Small intestine (tissue), 7 donors: ENCODE measurements at regions not wholly inside any gene's neighbourhood (a gene's known extent, or its start where the extent isn't known, plus 50 kb on each side); places are given as distances from the start of the nearest gene placed in this dataset.
A peak's percentile ranks its signal among the peaks of the same experiment; 100 is the strongest.

Experiments
- DNase-seq, 2 donors: peaks; one replicate each; pipeline versions ENCODE4 v3.0.0 to v3.0.0-alpha.2; 2013
- FAIRE-seq: peaks from 2 replicates; lab custom pipeline; 2012; peaks lifted over from hg19 to GRCh38; lab: Jason Lieb, UNC
- H3K27ac ChIP-seq, 3 donors: one replicate each; pipeline ENCODE4 v1.5.1; 2013; ENCODE audit warnings: low read length in 2 of 3, mild to moderate bottlenecking in 2 of 3, control low read depth in 1 of 3, inconsistent platforms in 1 of 3, low read depth in 1 of 3, moderate library complexity in 1 of 3
- H3K27me3 ChIP-seq, 3 donors: one replicate each; pipeline ENCODE4 v1.6.1; 2013; ENCODE audit warnings: low read length in 3 of 3, inconsistent platforms in 1 of 3; ENCODE audit not compliant: control insufficient read depth in 3 of 3, insufficient read depth in 3 of 3
- H3K36me3 ChIP-seq, 3 donors: one replicate each; pipeline ENCODE4 v1.6.1; 2013; ENCODE audit warnings: low read length in 3 of 3, inconsistent platforms in 1 of 3, low read depth in 1 of 3, mild to moderate bottlenecking in 1 of 3, moderate library complexity in 1 of 3; ENCODE audit not compliant: control insufficient read depth in 3 of 3, insufficient read depth in 2 of 3
- H3K4me1 ChIP-seq, 3 donors: one replicate each; pipeline ENCODE4 v1.6.1; 2013; ENCODE audit warnings: low read length in 2 of 3, inconsistent platforms in 1 of 3, low read depth in 1 of 3, mild to moderate bottlenecking in 1 of 3, moderate library complexity in 1 of 3; ENCODE audit not compliant: control insufficient read depth in 3 of 3, insufficient read depth in 2 of 3
- H3K4me3 ChIP-seq, 3 donors: one replicate each; pipeline ENCODE4 v1.5.1; 2013; ENCODE audit warnings: low read length in 3 of 3, control low read depth in 1 of 3, inconsistent platforms in 1 of 3, low read depth in 1 of 3, mild to moderate bottlenecking in 1 of 3, moderate library complexity in 1 of 3
- H3K9me3 ChIP-seq, 2 donors: one replicate each; pipeline ENCODE4 v1.6.1; 2013; ENCODE audit warnings: low read depth in 1 of 2, low read length in 1 of 2; ENCODE audit not compliant: control insufficient read depth in 2 of 2, insufficient read depth in 1 of 2
- WGBS, 3 donors: extraction: QIAGEN DNeasy Blood & Tissue Kit; methylation state at CpG; one replicate each; pipeline ENCODE4 v1.1.7; 2013; 5-methylcytosine and 5-hydroxymethylcytosine counted together
- donor health status: healthy with polysubstance abuse.
- donor health status: control.
- donor health status: control.
- donor health status: Bipolar disorder and iron deficiency.
- donor health status: healthy.

DNA sequence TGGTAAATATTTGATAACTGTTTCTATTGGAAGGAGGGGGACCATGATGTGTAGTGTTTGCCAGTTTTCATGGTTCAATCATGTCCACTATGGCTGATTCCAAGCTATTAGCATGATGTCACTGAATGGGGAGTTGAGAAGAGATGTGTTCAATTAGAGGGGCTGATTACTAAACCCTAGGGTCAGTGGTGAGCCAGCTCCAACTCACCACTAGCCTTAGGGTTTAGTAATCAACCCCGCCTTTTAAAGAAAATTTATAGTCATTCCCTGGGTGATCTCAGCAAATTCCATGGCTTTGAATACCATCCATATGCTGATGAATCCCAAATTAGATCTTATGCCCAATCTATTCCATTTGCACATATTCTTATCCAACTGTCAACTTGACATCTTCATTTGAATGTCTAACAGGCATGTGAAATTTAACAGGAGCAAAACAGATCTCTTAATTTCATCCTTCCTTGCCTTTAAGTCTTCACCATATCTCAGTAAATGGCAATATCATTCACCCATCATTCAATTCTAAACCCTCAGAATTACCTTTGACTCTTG, 98.8 kb downstream of the GCNT1 start:
- Histone ChIP-seq H3K9me3 (peaks cover 0 to 10% of the 10 kb centered on the region in 2 donors), H3K27ac (no peak overlapping the region), H3K36me3 (no peaks in the 10 kb centered on the region), H3K4me3 (no peak overlapping the region), H3K4me1 (peaks cover 0 to 10% (median 4%) of the 10 kb centered on the region in 3 donors), H3K27me3 (no peaks in the 10 kb centered on the region)
- no peak for DNase-seq
- 88 to 100% (median 98%) methylated on average over 1 of the region's 1 CpG for WGBS, 3 donors
- FAIRE-seq: no peak

- FAIRE-seq: no peak
Measured at GRCh38 chr9:76558465-76558864, 99.5 kb downstream of the GCNT1 start.

GRCh38 chr9:76559286-76559685, 100.3 kb downstream of the GCNT1 start:
- Histone ChIP-seq H3K9me3 (peaks cover 0 to 10% of the 10 kb centered on the region in 2 donors), H3K27ac (no peak overlapping the region), H3K4me3 (no peak overlapping the region), H3K27me3 (no peaks in the 10 kb centered on the region), H3K4me1 (peaks cover 0 to 10% (median 3%) of the 10 kb centered on the region in 3 donors), H3K36me3 (no peaks in the 10 kb centered on the region)
- FAIRE-seq (no peak), DNase-seq (no peak)

More at GRCh38 chr9:76558465-76558864, 99.5 kb downstream of the GCNT1 start:
- Histone ChIP-seq H3K9me3 (peaks cover 0 to 10% of the 10 kb centered on the region in 2 donors), H3K4me1 (peaks cover 0 to 10% (median 3%) of the 10 kb centered on the region in 3 donors), H3K4me3 (no peak overlapping the region), H3K27me3 (no peaks in the 10 kb centered on the region), H3K36me3 (no peaks in the 10 kb centered on the region), H3K27ac (no peak overlapping the region)
- WGBS, 3 donors: 44 to 92% (median 84%) methylated on average over 1 of the region's 1 CpG
- DNase-seq: no peak

DNA sequence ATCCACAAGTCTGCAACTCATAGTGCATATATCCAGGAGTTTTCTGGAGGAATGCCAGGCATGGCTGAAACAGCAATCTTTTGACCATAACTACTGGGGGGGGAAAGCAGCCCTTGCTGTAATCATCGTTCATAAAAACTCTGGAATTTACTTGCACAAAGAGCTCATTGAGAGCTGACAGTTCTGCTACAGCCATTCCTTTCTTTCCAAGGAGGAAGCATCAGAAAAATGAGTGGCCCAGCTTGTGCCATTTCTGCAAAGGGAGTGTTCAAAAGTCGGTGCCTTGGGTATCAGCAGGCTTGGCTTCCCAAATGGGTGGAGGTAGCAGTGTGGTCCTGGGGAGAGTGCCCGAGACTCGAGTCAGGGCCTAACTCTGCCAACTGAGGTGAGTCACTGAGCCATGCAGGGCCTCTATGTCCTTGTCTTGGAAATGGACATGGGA, 101.5 kb downstream of the GCNT1 start:
- peak overlapping the region in 1 of 3 donors; percentile 52 for H3K27ac ChIP-seq
- no peak overlapping the region for H3K4me3 ChIP-seq
- DNase-seq: peak in 1 of 2 donors; percentile 80
- peaks cover 0 to 10% (median 3%) of the 10 kb centered on the region in 3 donors for H3K4me1 ChIP-seq
- no peaks in the 10 kb centered on the region for H3K36me3 ChIP-seq
- H3K9me3 ChIP-seq: peaks cover 0 to 9% of the 10 kb centered on the region in 2 donors
- no peaks in the 10 kb centered on the region for H3K27me3 ChIP-seq
- no peak for FAIRE-seq
- 12 to 56% (median 40%) methylated on average over 4 of the region's 4 CpGs for WGBS, 3 donors

- no peak for FAIRE-seq
- no peak overlapping the region for H3K27ac ChIP-seq
- H3K4me1 ChIP-seq: peaks cover 0 to 10% (median 3%) of the 10 kb centered on the region in 3 donors
- no peaks in the 10 kb centered on the region for H3K27me3 ChIP-seq
- DNase-seq: no peak
- H3K4me3 ChIP-seq: no peak overlapping the region
- WGBS, 3 donors: 73 to 83% (median 75%) methylated on average over 2 of the region's 2 CpGs
- H3K36me3 ChIP-seq: no peaks in the 10 kb centered on the region
- H3K9me3 ChIP-seq: peaks cover 0 to 5% of the 10 kb centered on the region in 2 donors
Measured at GRCh38 chr9:76561050-76561713, 102.2 kb downstream of the GCNT1 start.
